ENCODE measurements at regions not wholly inside any gene's neighbourhood (a gene's known extent, or its start where the extent isn't known, plus 50 kb on each side); places are given as distances from the start of the nearest gene placed in this dataset.

- TF ChIP-seq CTCF (IDR thresholded peaks at IDR 0.05) = no peak
- H3K27ac ChIP-seq = no peak overlapping the region
- H3K4me3 ChIP-seq = no peak overlapping the region
- no peak for DNase-seq (ENCODE audit: low spot score)
These were observed 260.8 kb downstream of the UACA start for GRCh38 chr15:70502529-70502928.

GRCh38 chr15:70501849-70502248 lies 261.5 kb downstream of the UACA start:
- Histone ChIP-seq H3K4me3 (no peak overlapping the region), H3K27ac (no peak overlapping the region)
- no peak for TF ChIP-seq CTCF (IDR thresholded peaks at IDR 0.05)
- DNase-seq (ENCODE audit: low spot score) = no peak

- no peak for TF ChIP-seq CTCF (IDR thresholded peaks at IDR 0.05)
- Histone ChIP-seq H3K27ac (no peak overlapping the region), H3K4me3 (no peak overlapping the region)
- no peak for DNase-seq (ENCODE audit: low spot score)
These were observed 262.1 kb downstream of the UACA start for GRCh38 chr15:70501121-70501727.

GRCh38 chr15:70499791-70500190 lies 263.6 kb downstream of the UACA start:
- no peak overlapping the region for H3K27ac ChIP-seq
- DNase-seq (ENCODE audit: low spot score) = no peak
- H3K4me3 ChIP-seq = no peak overlapping the region
- no peak for TF ChIP-seq CTCF (IDR thresholded peaks at IDR 0.05)

- TF ChIP-seq CTCF (IDR thresholded peaks at IDR 0.05) = no peak
- H3K27ac ChIP-seq = no peak overlapping the region
- no peak for DNase-seq (ENCODE audit: low spot score)
- H3K4me3 ChIP-seq = no peak overlapping the region
These were observed 265.2 kb downstream of the UACA start for GRCh38 chr15:70498096-70498626.

GRCh38 chr15:70497661-70498060 lies 265.7 kb downstream of the UACA start:
- DNase-seq (ENCODE audit: low spot score) = no peak
- TF ChIP-seq CTCF (IDR thresholded peaks at IDR 0.05) = no peak
- Histone ChIP-seq H3K4me3 (no peak overlapping the region), H3K27ac (no peak overlapping the region)

- H3K27ac ChIP-seq = no peak overlapping the region
- TF ChIP-seq CTCF (IDR thresholded peaks at IDR 0.05) = no peak
These were observed 267.3 kb downstream of the UACA start for GRCh38 chr15:70495991-70496599.

More at GRCh38 chr15:70495991-70496599, 267.3 kb downstream of the UACA start:
- DNase-seq (ENCODE audit: low spot score) = no peak
- H3K4me3 ChIP-seq = no peak overlapping the region

Data from coronary artery (tissue), 2 donors.